ENCODE measurements at regions not wholly inside any gene's neighbourhood (a gene's known extent, or its start where the extent isn't known, plus 50 kb on each side); places are given as distances from the start of the nearest gene placed in this dataset.

GRCh38 chr10:4006858-4007257, 221.8 kb upstream of the KLF6 start (continued):
- TF ChIP-seq MAX (IDR thresholded peaks at IDR 0.05) (no peak), SP1 (IDR thresholded peaks at IDR 0.05) (no peak), RAD21 (IDR thresholded peaks at IDR 0.05) (no peak), CTCF (IDR thresholded peaks at IDR 0.05; ENCODE audit: low read depth, low read length, missing input control) (no peak)

- 75% methylated on average over 8 of the region's 8 CpGs for WGBS
- no peaks in the 10 kb centered on the region for H3K36me3 ChIP-seq (ENCODE audit: control insufficient read depth in 4 of 4, insufficient read depth in 3 of 4, low read depth in 1 of 4, low read length in 3 of 4)
- H3K9me3 ChIP-seq (ENCODE audit: control insufficient read depth in 4 of 4, low read length in 3 of 4), result peaks cover 0 to 3% (median 0%) of the 10 kb centered on the region in 4 donors
- no peak overlapping the region for H3K9ac ChIP-seq (ENCODE audit: low read depth in 1 of 2, low read length in 2 of 2)
- no peaks in the 10 kb centered on the region for H3K27me3 ChIP-seq (ENCODE audit: control insufficient read depth in 4 of 4, insufficient read depth in 4 of 4, low read length in 3 of 4)
- H3K4me1 ChIP-seq (ENCODE audit: control insufficient read depth in 4 of 4, insufficient read depth in 4 of 4, low read length in 3 of 4), result no peaks in the 10 kb centered on the region
- no peak overlapping the region for H3K27ac ChIP-seq (ENCODE audit: low read depth in 1 of 2, low read length in 2 of 2)
- DNase-seq (ENCODE audit: low spot score), result no peak
- TF ChIP-seq MAX (IDR thresholded peaks at IDR 0.05) (peak; percentile 15), JUND (IDR thresholded peaks at IDR 0.05) (no peak), EGR1 (IDR thresholded peaks at IDR 0.05; ENCODE audit: low read depth in 2 of 2) (no peak), ATF3 (IDR thresholded peaks at IDR 0.05) (no peak), RXRA (IDR thresholded peaks at IDR 0.05) (no peak)
- no peak overlapping the region for H3K4me3 ChIP-seq (ENCODE audit: low read depth in 1 of 3, low read length in 3 of 3)
These were observed 221.0 kb upstream of the KLF6 start for GRCh38 chr10:4006051-4006450.

GRCh38 chr10:4004990-4005389, 220.0 kb upstream of the KLF6 start:
- 91% methylated on average over 8 of the region's 8 CpGs for WGBS
- no peaks in the 10 kb centered on the region for H3K4me1 ChIP-seq (ENCODE audit: control insufficient read depth in 4 of 4, insufficient read depth in 4 of 4, low read length in 3 of 4)
- no peak overlapping the region for H3K27ac ChIP-seq (ENCODE audit: low read depth in 1 of 2, low read length in 2 of 2)
- H3K4me3 ChIP-seq (ENCODE audit: low read depth in 1 of 3, low read length in 3 of 3), result no peak overlapping the region
- peaks cover 0 to 4% (median 0%) of the 10 kb centered on the region in 4 donors for H3K9me3 ChIP-seq (ENCODE audit: control insufficient read depth in 4 of 4, low read length in 3 of 4)
- no peaks in the 10 kb centered on the region for H3K27me3 ChIP-seq (ENCODE audit: control insufficient read depth in 4 of 4, insufficient read depth in 4 of 4, low read length in 3 of 4)
- H3K36me3 ChIP-seq (ENCODE audit: control insufficient read depth in 4 of 4, insufficient read depth in 3 of 4, low read depth in 1 of 4, low read length in 3 of 4), result no peaks in the 10 kb centered on the region
- no peak overlapping the region for H3K9ac ChIP-seq (ENCODE audit: low read depth in 1 of 2, low read length in 2 of 2)
- no peak for DNase-seq (ENCODE audit: low spot score)
- no peak for TF ChIP-seq RAD21 (IDR thresholded peaks at IDR 0.05)
- TF ChIP-seq HNF4A (conservative IDR thresholded peaks at IDR 0.05), result no peak
- TF ChIP-seq CTCF (IDR thresholded peaks at IDR 0.05; ENCODE audit: low read depth, low read length, missing input control), result no peak
- TF ChIP-seq NR2F2 (IDR thresholded peaks at IDR 0.05), result no peak
- no peak for TF ChIP-seq TAF1 (conservative IDR thresholded peaks at IDR 0.05)
- TF ChIP-seq SP1 (IDR thresholded peaks at IDR 0.05), result no peak
- TF ChIP-seq MAX (IDR thresholded peaks at IDR 0.05), result no peak
- TF ChIP-seq REST (IDR thresholded peaks at IDR 0.05), result no peak
- TF ChIP-seq RXRA (IDR thresholded peaks at IDR 0.05), result no peak
- TF ChIP-seq EGR1 (IDR thresholded peaks at IDR 0.05; ENCODE audit: low read depth in 2 of 2), result no peak

Measured in liver (tissue), 8 donors.